GM23338 (cell line): ENCODE measurements at regions not wholly inside any gene's neighbourhood (a gene's known extent, or its start where the extent isn't known, plus 50 kb on each side); places are given as distances from the start of the nearest gene placed in this dataset.

Experiments used
- CTCF ChIP-seq, 2 experiments: fragments of 200-600 bp in 1 of 2; sonication (generic) in 1 of 2; conservative IDR thresholded peaks; 2 replicates each; pipeline versions ENCODE4 v1.5.1 to v1.6.1; 2016 to 2017; ENCODE audit warnings: antibody characterized with exemption in 2 of 2, low read depth in 2 of 2, mild to moderate bottlenecking in 2 of 2, moderate library complexity in 1 of 2
- ETS1 ChIP-seq: IDR thresholded peaks from 2 replicates; pipeline ENCODE4 v1.6.1; 2016; ENCODE audit warnings: antibody characterized with exemption
- EZH2 ChIP-seq: fragments of 200-600 bp; sonication (generic); IDR thresholded peaks from one replicate; pipeline ENCODE4 v1.8.0; 2017; ENCODE audit warnings: antibody characterized with exemption, mild to moderate bottlenecking, low read depth; ENCODE audit not compliant: unreplicated experiment
- JUNB ChIP-seq: IDR thresholded peaks from one replicate; pipeline ENCODE4 v1.6.1; 2016; ENCODE audit warnings: antibody characterized with exemption; ENCODE audit not compliant: unreplicated experiment
- POLR2AphosphoS5 ChIP-seq: IDR thresholded peaks from 2 replicates; pipeline ENCODE4 v1.6.1; 2016; ENCODE audit warnings: antibody characterized with exemption, low read depth
- ZNF462 ChIP-seq: fragments of 250-450 bp; sonication (Bioruptor Pico); IDR thresholded peaks from 2 replicates; pipeline ENCODE4 v1.5.0; 2020; ENCODE audit warnings: mild to moderate bottlenecking, moderate library complexity

- TF ChIP-seq ZNF462 (CRISPR knock-in tag) (no peak), EZH2 (no peak), CTCF (conservative IDR thresholded peaks at IDR 0.05; ENCODE audit: low read depth in 2 of 2) (no peak), POLR2AphosphoS5 (no peak), JUNB (no peak), ETS1 (no peak)
These were observed 354.6 kb downstream of the MATN1 start (continued) for GRCh38 chr1:30368651-30369240.
